Gastroesophageal sphincter (tissue), 4 donors: ENCODE measurements at regions not wholly inside any gene's neighbourhood (a gene's known extent, or its start where the extent isn't known, plus 50 kb on each side); places are given as distances from the start of the nearest gene placed in this dataset.
"Not testable (repeated sequence)": the region's sequence is repeated elsewhere in the genome, so short reads cannot be mapped to it uniquely, and the experiment has no call there.

Experiments
- ATAC-seq: fragments of 150-250 bp; one replicate; pipeline ENCODE4 v1.9.1; 2016; ENCODE audit warnings: mild to moderate bottlenecking, moderate library complexity
- H3K27ac ChIP-seq, 4 donors: fragments of 200-600 bp; sonication (generic) in 3 of 4; 1 replicate in 3 of 4; 2 replicates in 1 of 4; pipeline ENCODE4 v1.5.1; 2016 to 2019
- H3K27me3 ChIP-seq: fragments of 200-600 bp; sonication (generic); one replicate; pipeline ENCODE4 v1.5.1; 2019
- H3K36me3 ChIP-seq, 2 donors: fragments of 200-600 bp; sonication (generic); one replicate each; pipeline ENCODE4 v1.5.1; 2019; ENCODE audit warnings: control low read depth in 1 of 2
- H3K4me1 ChIP-seq, 3 donors: fragments of 200-600 bp; sonication (generic); 1 replicate in 2 of 3; 2 replicates in 1 of 3; pipeline ENCODE4 v1.5.1; 2016 to 2019; ENCODE audit warnings: control low read depth in 2 of 3
- H3K4me3 ChIP-seq, 2 donors: fragments of 200-600 bp; sonication (generic); one replicate each; pipeline ENCODE4 v1.5.1; 2019; ENCODE audit warnings: mild to moderate bottlenecking in 1 of 2, moderate library complexity in 1 of 2
- H3K9me3 ChIP-seq, 3 donors: fragments of 200-600 bp; sonication (generic); one replicate each; pipeline ENCODE4 v1.5.1; 2017 to 2019; ENCODE audit warnings: control low read depth in 2 of 3
- EP300 ChIP-seq: sonication (generic); formaldehyde crosslinking; IDR thresholded peaks from one replicate; pipeline ENCODE4 v1.6.1; 2017; ENCODE audit warnings: antibody characterized with exemption, mild to moderate bottlenecking
- POLR2A ChIP-seq, 2 donors: fragments of 450-650 bp; IDR thresholded peaks; one replicate each; pipeline ENCODE4 v1.6.1; 2017; ENCODE audit warnings: antibody characterized with exemption in 2 of 2, mild to moderate bottlenecking in 2 of 2, moderate library complexity in 1 of 2
- POLR2AphosphoS5 ChIP-seq: sonication (generic); formaldehyde crosslinking; IDR thresholded peaks from one replicate; pipeline ENCODE4 v1.6.1; 2017; ENCODE audit warnings: antibody characterized with exemption
- WGBS, 2 donors: methylation state at CpG; one replicate each; pipeline ENCODE4 v1.1.5; 2018; ENCODE audit warnings: low coverage in 1 of 2; 5-methylcytosine and 5-hydroxymethylcytosine counted together
- small RNA-seq, 4 donors: library from RNA; depleted of rRNA; stranded (forward); fragments of <200 nt; gene quantifications; one replicate each; pipeline ENCODE3, GENCODE V24; 2016
- TF ChIP-seq, protein P1 (sequence below), 4 experiments: fragments of 200-600 bp in 2 of 4; fragments of 450-650 bp in 2 of 4; sonication (generic) in 1 of 4; IDR thresholded peaks; one replicate each; pipeline ENCODE4 v1.5.1; 2017 to 2019; ENCODE audit warnings: antibody characterized with exemption in 4 of 4, mild to moderate bottlenecking in 2 of 4, moderate library complexity in 2 of 4

DNA sequence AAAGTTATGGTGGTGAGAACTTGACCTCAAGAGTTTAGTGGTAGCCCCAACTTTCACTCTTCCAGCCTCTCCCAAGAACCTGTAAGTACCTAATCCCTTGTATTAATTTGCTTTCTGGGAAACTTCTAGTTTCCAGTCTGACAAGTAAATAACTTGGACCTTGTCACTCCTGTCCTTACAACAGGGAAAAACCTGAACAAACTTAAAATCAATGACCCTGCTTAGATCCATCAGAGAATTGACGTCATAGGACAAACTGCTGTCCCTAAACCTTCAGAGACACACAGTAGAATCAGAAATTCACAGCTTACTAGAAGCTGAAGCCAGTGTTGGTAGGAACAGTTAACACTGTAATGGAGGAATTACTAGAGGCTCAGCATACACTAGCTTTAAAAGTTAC, 60.0 kb upstream of the DCLK2 start:
- H3K36me3 ChIP-seq = no peaks in the 10 kb centered on the region
- WGBS, 2 donors = 100% methylated on average over 1 of the region's 1 CpG; no CpG with 5 or more reads in 1 of the 2 donors

DNA sequence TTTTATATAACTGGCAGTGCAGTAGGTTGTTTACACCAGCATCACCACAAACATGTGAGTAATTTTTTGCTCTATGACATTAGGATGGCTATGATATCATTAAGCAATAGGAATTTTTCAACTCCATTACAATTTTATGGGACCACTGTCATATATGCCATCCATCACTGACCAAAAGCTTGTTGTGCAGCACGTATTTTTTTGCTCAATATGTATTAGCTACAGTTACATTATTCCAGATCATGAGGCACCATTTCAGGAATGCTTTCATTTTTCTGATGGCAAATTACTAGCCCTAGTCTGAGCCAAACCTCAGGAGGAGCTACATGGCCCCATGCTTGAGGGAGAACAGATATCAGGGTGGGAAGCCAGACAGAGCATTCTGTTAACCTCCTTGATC, 56.8 kb upstream of the DCLK2 start:
- WGBS, 2 donors = 64 to 79% methylated on average over 1 of the region's 1 CpG

More for the DNA sequence above, 60.0 kb upstream of the DCLK2 start:
- H3K27ac ChIP-seq = no peak overlapping the region
- TF ChIP-seq, protein P1, sequence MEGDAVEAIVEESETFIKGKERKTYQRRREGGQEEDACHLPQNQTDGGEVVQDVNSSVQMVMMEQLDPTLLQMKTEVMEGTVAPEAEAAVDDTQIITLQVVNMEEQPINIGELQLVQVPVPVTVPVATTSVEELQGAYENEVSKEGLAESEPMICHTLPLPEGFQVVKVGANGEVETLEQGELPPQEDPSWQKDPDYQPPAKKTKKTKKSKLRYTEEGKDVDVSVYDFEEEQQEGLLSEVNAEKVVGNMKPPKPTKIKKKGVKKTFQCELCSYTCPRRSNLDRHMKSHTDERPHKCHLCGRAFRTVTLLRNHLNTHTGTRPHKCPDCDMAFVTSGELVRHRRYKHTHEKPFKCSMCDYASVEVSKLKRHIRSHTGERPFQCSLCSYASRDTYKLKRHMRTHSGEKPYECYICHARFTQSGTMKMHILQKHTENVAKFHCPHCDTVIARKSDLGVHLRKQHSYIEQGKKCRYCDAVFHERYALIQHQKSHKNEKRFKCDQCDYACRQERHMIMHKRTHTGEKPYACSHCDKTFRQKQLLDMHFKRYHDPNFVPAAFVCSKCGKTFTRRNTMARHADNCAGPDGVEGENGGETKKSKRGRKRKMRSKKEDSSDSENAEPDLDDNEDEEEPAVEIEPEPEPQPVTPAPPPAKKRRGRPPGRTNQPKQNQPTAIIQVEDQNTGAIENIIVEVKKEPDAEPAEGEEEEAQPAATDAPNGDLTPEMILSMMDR (IDR thresholded peaks at IDR 0.05) = no peak
- TF ChIP-seq POLR2AphosphoS5 (no peak), EP300 (no peak), POLR2A (IDR thresholded peaks at IDR 0.05) (no peak)
- H3K27me3 ChIP-seq = no peaks in the 10 kb centered on the region
- H3K9me3 ChIP-seq = no peaks in the 10 kb centered on the region
- H3K4me3 ChIP-seq = no peak overlapping the region
- no peak for ATAC-seq
- H3K4me1 ChIP-seq = no peaks in the 10 kb centered on the region

DNA sequence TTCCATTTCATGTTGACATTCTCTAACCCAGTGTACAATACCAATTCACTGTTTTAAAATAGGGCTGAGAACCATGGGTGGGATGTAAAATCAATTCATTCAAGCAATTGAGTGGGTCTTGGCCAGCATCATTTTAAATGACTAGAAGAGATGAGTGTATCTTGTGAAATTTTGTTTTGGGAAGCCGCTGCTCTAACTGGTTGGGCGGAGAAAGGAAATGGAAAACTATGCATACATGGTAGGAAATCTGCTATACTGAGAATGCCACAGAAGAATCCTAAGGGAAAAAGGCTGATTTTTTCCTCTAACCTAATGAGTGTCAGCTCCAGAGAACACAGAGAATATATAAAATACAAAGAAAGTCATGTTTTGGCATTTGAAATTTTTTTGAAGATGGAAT, 54.8 kb upstream of the DCLK2 start:
- ATAC-seq = no peak

More for the DNA sequence above, 56.8 kb upstream of the DCLK2 start:
- Histone ChIP-seq H3K27ac (no peak overlapping the region), H3K9me3 (no peaks in the 10 kb centered on the region), H3K27me3 (no peaks in the 10 kb centered on the region), H3K36me3 (no peaks in the 10 kb centered on the region), H3K4me1 (no peaks in the 10 kb centered on the region), H3K4me3 (no peak overlapping the region)
- TF ChIP-seq, protein P1 (IDR thresholded peaks at IDR 0.05) = no peak
- no peak for TF ChIP-seq EP300
- no peak for TF ChIP-seq POLR2AphosphoS5
- no peak for TF ChIP-seq POLR2A (IDR thresholded peaks at IDR 0.05)
- ATAC-seq = no peak

GRCh38 chr4:150026987-150027386, 51.3 kb upstream of the DCLK2 start:
- H3K4me1 ChIP-seq, H3K36me3 ChIP-seq, H3K4me3 ChIP-seq, H3K27me3 ChIP-seq, H3K27ac ChIP-seq, ATAC-seq: not testable (repeated sequence)
- H3K9me3 ChIP-seq = peaks cover 0 to 12% (median 0%) of the 10 kb centered on the region in 3 donors

More for the DNA sequence above, 54.8 kb upstream of the DCLK2 start:
- WGBS, 2 donors = 64% methylated on average over 2 of the region's 2 CpGs; no CpG with 5 or more reads in 1 of the 2 donors
- Histone ChIP-seq H3K4me1 (no peaks in the 10 kb centered on the region), H3K27ac (no peak overlapping the region), H3K27me3 (no peaks in the 10 kb centered on the region), H3K36me3 (no peaks in the 10 kb centered on the region), H3K4me3 (no peak overlapping the region), H3K9me3 (peaks cover 0 to 12% (median 0%) of the 10 kb centered on the region in 3 donors)
- TF ChIP-seq, protein P1 (IDR thresholded peaks at IDR 0.05) = no peak
- TF ChIP-seq POLR2AphosphoS5 (no peak), EP300 (no peak), POLR2A (IDR thresholded peaks at IDR 0.05) (no peak)

Small RNA genes lying in the stretch of these regions (small RNA-seq; reads per million reads assigned to genes)
- gene RNA5SP167 = 0 reads per million in 4 donors
- gene RNU6-1230P = 0 reads per million in 4 donors
